Mucosa of rectum (tissue), 2 donors: ENCODE measurements at regions not wholly inside any gene's neighbourhood (a gene's known extent, or its start where the extent isn't known, plus 50 kb on each side); places are given as distances from the start of the nearest gene placed in this dataset.

Source experiments
- H3K27ac ChIP-seq, 2 donors: one replicate each; pipeline ENCODE4 v1.7.0; 2013; ENCODE audit warnings: inconsistent platforms in 2 of 2, low read depth in 2 of 2, low read length in 2 of 2
- H3K27me3 ChIP-seq, 2 donors: one replicate each; pipeline ENCODE4 v1.7.0; 2013; ENCODE audit warnings: low read length in 2 of 2; ENCODE audit not compliant: control insufficient read depth in 2 of 2, insufficient read depth in 2 of 2
- H3K36me3 ChIP-seq, 2 donors: one replicate each; pipeline ENCODE4 v1.7.0; 2013; ENCODE audit warnings: low read length in 2 of 2; ENCODE audit not compliant: control insufficient read depth in 2 of 2, insufficient read depth in 2 of 2
- H3K4me1 ChIP-seq, 2 donors: one replicate each; pipeline ENCODE4 v1.7.0; 2013; ENCODE audit warnings: low read length in 2 of 2, mild to moderate bottlenecking in 1 of 2; ENCODE audit not compliant: control insufficient read depth in 2 of 2, insufficient read depth in 2 of 2
- H3K4me3 ChIP-seq, 2 donors: one replicate each; pipeline ENCODE4 v1.7.0; 2013; ENCODE audit warnings: low read length in 2 of 2
- H3K9ac ChIP-seq, 2 donors: one replicate each; pipeline ENCODE4 v1.7.0; 2013; ENCODE audit warnings: low read length in 2 of 2, low read depth in 1 of 2, mild to moderate bottlenecking in 1 of 2
- H3K9me3 ChIP-seq, 2 donors: one replicate each; pipeline ENCODE4 v1.7.0; 2013; ENCODE audit warnings: low read length in 2 of 2; ENCODE audit not compliant: control insufficient read depth in 2 of 2
- donor health status: healthy.
- donor health status: Normal muscosa, but diverticular disease.

DNA sequence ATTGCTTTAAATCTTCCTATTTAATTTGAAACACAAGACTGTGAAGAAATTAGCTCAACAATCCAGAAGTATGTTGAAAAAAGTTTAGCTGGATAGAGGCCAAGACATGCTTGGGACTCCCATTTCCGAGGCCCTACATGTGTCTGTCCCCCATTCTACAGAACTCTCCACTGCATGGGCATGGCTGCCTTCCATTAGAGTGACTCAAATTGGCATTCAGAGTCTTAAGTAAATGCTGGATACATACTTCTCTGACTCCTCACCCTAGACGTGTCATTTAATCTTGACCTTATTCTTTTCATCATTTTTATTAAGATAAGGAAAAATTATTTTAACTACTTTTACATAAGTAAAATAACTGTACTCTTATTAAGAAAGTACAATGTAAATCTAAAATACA is 530.4 kb upstream of the CDH9 start:
- Histone ChIP-seq H3K36me3 (no peaks in the 10 kb centered on the region), H3K27me3 (no peaks in the 10 kb centered on the region), H3K27ac (no peak overlapping the region), H3K9me3 (no peaks in the 10 kb centered on the region), H3K4me3 (no peak overlapping the region), H3K4me1 (no peaks in the 10 kb centered on the region), H3K9ac (no peak overlapping the region)

DNA sequence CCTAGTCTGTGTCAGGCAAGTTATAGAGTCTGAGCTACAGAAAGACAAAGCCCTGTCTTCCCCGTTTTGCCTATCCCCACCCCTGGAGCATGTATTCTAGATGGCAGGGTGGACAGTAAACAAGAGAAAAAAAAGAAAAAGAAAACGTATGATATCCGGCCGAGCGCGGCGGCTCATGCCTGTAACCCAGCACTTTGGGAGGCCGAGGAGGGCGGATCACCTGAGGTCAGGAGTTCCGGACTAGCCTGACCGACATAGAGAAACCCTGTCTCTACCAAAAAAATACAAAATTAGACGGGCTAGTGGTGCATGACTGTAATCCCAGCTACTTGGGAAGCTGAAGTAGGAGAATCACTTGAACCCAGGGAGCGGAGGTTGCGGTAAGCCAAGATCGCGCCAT is 523.0 kb upstream of the CDH9 start:
- Histone ChIP-seq H3K4me3 (no peak overlapping the region), H3K27ac (no peak overlapping the region), H3K9ac (no peak overlapping the region), H3K27me3 (no peaks in the 10 kb centered on the region), H3K4me1 (no peaks in the 10 kb centered on the region), H3K36me3 (no peaks in the 10 kb centered on the region), H3K9me3 (peaks cover 0 to 2% of the 10 kb centered on the region in 2 donors)

DNA sequence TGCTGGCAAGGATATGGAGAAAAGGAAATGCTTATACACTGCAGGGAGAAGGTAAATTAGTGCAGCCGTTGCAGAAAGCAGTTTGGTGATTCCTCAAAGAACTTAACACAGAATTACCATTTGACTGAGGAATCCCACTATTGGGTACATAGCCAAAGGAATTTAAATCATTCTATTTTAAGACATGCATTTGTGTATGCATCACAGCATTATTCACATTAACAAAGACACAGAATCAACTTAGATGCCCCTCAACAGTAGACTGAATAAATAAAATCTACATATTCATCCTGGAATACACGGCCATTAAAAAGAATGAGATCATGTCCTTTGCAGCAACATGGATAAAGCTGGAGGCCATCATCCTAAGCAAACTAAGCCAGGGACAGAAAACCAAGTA is 510.1 kb upstream of the CDH9 start:
- Histone ChIP-seq H3K9ac (no peak overlapping the region), H3K27ac (no peak overlapping the region), H3K9me3 (peaks cover 0 to 8% of the 10 kb centered on the region in 2 donors), H3K4me1 (no peaks in the 10 kb centered on the region), H3K36me3 (no peaks in the 10 kb centered on the region), H3K4me3 (no peak overlapping the region), H3K27me3 (no peaks in the 10 kb centered on the region)

DNA sequence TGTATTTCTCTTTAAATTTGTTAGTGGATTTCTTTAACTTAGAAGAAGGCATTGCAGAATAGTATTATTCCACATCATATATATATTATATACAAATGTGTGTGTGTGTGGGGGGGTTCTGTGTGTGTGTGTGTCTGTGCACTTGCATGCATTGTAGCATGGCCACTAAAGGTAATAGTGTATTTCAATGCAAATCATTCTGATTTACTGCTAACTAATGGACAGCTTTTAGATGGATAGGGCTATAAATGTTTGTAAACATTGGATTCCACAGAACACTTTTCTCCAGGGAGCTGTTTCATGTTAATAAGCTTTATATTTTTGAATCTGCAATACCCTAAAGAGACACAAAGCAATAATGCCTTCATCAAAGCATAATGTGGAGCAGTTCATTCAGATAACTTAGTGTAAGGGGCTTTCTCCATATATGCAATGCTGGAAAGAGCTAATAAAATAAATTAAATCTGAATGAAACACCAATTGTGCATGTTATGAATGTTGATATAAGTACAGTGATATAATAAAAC is 496.7 kb upstream of the CDH9 start:
- H3K27me3 ChIP-seq: no peaks in the 10 kb centered on the region
- H3K9ac ChIP-seq: no peak overlapping the region
- H3K4me1 ChIP-seq: no peaks in the 10 kb centered on the region
- H3K27ac ChIP-seq: no peak overlapping the region
- H3K4me3 ChIP-seq: no peak overlapping the region
- H3K36me3 ChIP-seq: no peaks in the 10 kb centered on the region
- H3K9me3 ChIP-seq: no peaks in the 10 kb centered on the region

DNA sequence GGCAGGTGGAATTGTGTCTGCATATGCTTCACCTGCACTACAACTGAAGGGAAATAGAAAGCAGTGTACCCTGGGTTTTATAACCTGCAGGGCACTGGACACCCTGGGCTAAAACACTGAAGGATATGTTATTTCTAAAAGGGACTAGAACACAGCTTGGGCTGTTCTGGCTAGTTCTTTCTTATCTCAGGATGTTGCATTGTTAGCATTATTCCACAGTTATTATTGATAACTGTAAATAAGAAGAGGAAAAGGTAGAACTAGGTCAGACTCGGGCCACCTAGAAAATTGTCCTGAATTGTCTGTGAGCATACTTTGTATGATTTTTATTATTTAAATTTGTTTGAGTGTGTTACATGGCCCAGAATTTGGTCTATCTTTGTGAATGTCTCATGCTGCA is 493.9 kb upstream of the CDH9 start:
- no peaks in the 10 kb centered on the region for H3K27me3 ChIP-seq
- no peak overlapping the region for H3K9ac ChIP-seq
- H3K9me3 ChIP-seq: no peaks in the 10 kb centered on the region
- no peaks in the 10 kb centered on the region for H3K4me1 ChIP-seq
- H3K36me3 ChIP-seq: no peaks in the 10 kb centered on the region
- H3K27ac ChIP-seq: no peak overlapping the region
- H3K4me3 ChIP-seq: no peak overlapping the region

DNA sequence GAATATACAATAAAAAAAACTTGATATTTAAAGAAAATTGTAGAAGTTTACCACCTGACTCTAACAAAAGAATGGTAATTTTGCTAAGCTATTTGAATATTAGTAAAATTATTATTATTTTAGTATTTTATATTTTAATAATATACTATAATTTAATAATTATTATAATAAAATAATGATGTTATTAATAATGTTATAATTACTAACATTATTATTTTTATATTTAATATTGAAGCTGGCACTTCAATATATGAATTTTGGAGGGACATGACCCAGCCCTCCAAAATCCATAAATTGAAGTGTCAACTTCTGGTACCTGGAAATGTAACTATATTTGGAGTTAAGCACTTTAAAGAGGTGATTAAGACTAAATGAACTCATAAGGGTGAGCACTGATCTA is 486.1 kb upstream of the CDH9 start:
- no peak overlapping the region for H3K27ac ChIP-seq
- H3K27me3 ChIP-seq: no peaks in the 10 kb centered on the region
- H3K9me3 ChIP-seq: no peaks in the 10 kb centered on the region
- no peak overlapping the region for H3K4me3 ChIP-seq
- H3K4me1 ChIP-seq: no peaks in the 10 kb centered on the region
- no peaks in the 10 kb centered on the region for H3K36me3 ChIP-seq
- H3K9ac ChIP-seq: no peak overlapping the region

DNA sequence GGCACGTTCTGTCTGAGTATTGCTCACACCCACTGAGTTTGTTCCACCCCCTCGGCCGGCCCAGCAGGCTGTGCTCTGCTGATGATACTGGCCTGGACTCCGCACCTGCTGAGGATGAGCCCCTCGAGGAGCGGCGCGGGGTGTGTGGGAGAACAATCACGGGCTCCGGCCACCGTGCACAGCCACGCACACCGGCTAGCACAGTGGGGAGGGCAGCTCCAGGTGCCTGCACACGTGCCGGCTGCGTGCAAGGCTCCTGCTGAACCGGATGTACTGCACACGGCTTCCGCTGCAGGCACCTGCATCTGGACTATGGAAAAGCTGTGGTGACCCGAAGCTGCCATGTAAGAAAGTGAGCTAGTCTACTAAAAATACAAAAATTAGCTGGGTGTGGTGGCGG is 485.2 kb upstream of the CDH9 start:
- H3K27me3 ChIP-seq: no peaks in the 10 kb centered on the region
- H3K4me3 ChIP-seq: no peak overlapping the region
- H3K36me3 ChIP-seq: no peaks in the 10 kb centered on the region
- no peaks in the 10 kb centered on the region for H3K4me1 ChIP-seq
- no peak overlapping the region for H3K9ac ChIP-seq
- H3K9me3 ChIP-seq: no peaks in the 10 kb centered on the region
- H3K27ac ChIP-seq: no peak overlapping the region

DNA sequence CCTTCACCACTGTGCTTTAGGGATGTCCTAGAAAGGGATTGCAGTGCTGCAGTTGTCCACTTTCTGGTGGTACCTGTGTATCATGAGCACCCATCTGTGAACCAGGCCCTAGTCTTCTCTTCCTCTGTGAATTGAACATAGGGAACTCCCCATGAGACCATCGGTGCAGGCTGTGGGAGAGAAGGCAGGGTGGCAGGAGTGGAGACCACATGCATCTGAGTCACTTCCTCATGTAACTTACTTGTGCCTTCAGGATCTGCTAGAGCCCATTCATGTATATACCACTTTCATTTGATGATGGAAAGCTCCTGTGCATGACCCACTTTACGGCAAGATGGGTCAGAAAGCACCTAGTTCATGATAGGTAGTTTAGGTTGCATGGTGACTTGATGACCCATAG is 478.1 kb upstream of the CDH9 start:
- Histone ChIP-seq H3K4me3 (no peak overlapping the region), H3K36me3 (no peaks in the 10 kb centered on the region), H3K9me3 (peaks cover 0 to 3% of the 10 kb centered on the region in 2 donors), H3K27ac (no peak overlapping the region), H3K4me1 (no peaks in the 10 kb centered on the region), H3K9ac (no peak overlapping the region), H3K27me3 (no peaks in the 10 kb centered on the region)

DNA sequence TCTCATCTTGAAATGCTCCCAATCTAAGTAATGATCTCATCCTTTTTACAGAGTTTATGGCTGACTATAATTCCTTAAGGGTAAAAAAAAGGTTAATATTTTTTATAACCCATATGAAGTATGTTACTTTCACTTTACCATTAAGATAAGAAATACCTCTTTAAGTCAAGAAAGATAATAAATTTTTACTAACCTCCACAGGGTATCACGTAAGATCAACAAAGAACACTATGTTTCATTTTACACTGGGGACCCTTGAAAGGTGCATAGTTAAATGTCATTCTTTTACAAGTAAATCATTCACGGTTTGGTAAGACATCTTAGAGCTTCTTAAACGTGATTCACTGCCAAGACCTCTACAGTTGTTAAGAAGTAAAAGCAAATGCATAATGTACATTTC is 472.7 kb upstream of the CDH9 start:
- Histone ChIP-seq H3K36me3 (no peaks in the 10 kb centered on the region), H3K4me1 (no peaks in the 10 kb centered on the region), H3K27ac (no peak overlapping the region), H3K9me3 (no peaks in the 10 kb centered on the region), H3K4me3 (no peak overlapping the region), H3K27me3 (no peaks in the 10 kb centered on the region), H3K9ac (no peak overlapping the region)

DNA sequence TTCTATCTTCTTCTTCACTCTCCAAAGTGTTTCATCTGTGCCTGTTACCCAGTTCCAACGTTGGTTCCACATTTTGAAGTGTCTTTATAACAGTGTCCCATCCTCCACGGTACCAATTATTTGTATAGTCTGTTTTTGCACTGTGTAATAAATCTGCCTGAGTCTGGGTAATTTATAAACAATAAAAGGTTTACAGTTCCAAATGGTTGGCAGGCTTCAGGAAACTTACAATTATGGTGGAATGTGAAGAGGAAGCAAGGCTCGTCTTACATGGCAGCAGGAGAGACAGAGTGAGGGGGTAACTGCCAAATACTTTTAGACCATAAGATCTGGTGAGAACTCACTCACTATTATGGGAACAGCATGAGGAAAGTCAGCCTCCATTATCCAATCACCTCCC is 465.4 kb upstream of the CDH9 start:
- peaks cover 0 to 2% of the 10 kb centered on the region in 2 donors for H3K9me3 ChIP-seq
- H3K4me3 ChIP-seq: no peak overlapping the region
- H3K36me3 ChIP-seq: no peaks in the 10 kb centered on the region
- no peak overlapping the region for H3K27ac ChIP-seq
- no peaks in the 10 kb centered on the region for H3K4me1 ChIP-seq
- no peak overlapping the region for H3K9ac ChIP-seq
- H3K27me3 ChIP-seq: no peaks in the 10 kb centered on the region

DNA sequence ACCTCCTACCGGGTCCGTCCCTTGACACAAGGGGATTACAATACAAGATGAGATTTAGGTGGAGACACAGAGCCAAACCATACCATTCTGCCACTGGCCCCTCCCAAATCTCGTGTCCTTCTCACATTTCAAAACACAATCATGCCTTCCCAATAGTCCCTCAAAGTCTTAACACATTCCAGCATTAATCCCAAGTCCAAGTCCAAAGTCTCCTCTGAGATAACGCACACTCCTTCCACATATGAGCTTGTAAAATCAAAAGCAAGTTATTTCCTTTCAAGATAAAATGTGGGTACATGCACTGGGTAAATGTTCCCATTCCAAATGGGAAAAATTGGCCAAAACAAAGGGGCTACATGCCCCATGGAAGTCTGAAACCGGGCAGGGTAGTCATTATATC is 463.9 kb upstream of the CDH9 start:
- Histone ChIP-seq H3K27me3 (no peaks in the 10 kb centered on the region), H3K27ac (no peak overlapping the region), H3K9ac (no peak overlapping the region), H3K36me3 (no peaks in the 10 kb centered on the region), H3K4me3 (no peak overlapping the region), H3K4me1 (no peaks in the 10 kb centered on the region), H3K9me3 (peaks cover under 1 to 2% of the 10 kb centered on the region in 2 donors)
